Endothelial cell of umbilical vein (primary cell): ENCODE measurements at regions not wholly inside any gene's neighbourhood (a gene's known extent, or its start where the extent isn't known, plus 50 kb on each side); places are given as distances from the start of the nearest gene placed in this dataset.

ENCODE experiments used
- BruUV-seq: library from RNA; stranded (reverse); fragments of 400-500 nt; replicated peaks from 2 replicates; lab custom pipeline; 2021; lab: Mats Ljungman, UMichigan
- CTCF ChIA-PET: fragments of 300-600, 350-600 bp; sonication (Branson Sonifier 250); formaldehyde crosslinking; loops from one replicate; lab custom pipeline; 2021; ENCODE audit warnings: antibody characterized with exemption, inconsistent platforms; lab: Charles Lee
- POLR2A ChIA-PET: fragments of 300-600, 350-600 bp; sonication (Branson Sonifier 250); formaldehyde crosslinking; loops from one replicate; lab custom pipeline; 2021; ENCODE audit warnings: antibody characterized with exemption, inconsistent platforms; lab: Charles Lee
- DNase-seq: peaks from one replicate; pipeline ENCODE4 v3.0.0-alpha.2; 2011; ENCODE audit warnings: low read depth, low spot score
- FAIRE-seq: peaks from 2 replicates; lab custom pipeline; 2011; peaks lifted over from hg19 to GRCh38; lab: Jason Lieb, UNC
- H2AFZ ChIP-seq: 2 replicates; pipeline ENCODE4 v1.6.0; 2012; ENCODE audit warnings: low read depth, low read length, control low read depth, inconsistent platforms
- H3K27ac ChIP-seq: 2 replicates; pipeline ENCODE4 v1.5.1; 2011; ENCODE audit warnings: low read depth, mild to moderate bottlenecking, control low read depth, low read length, moderate library complexity; ENCODE audit not compliant: insufficient read depth
- H3K27me3 ChIP-seq, 2 experiments: 2 replicates each; pipeline versions ENCODE4 v1.6.0 to v1.6.1; 2011; ENCODE audit warnings: low read length in 2 of 2, mixed read lengths in 1 of 2; ENCODE audit not compliant: control insufficient read depth in 2 of 2, insufficient read depth in 2 of 2
- H3K36me3 ChIP-seq, 2 experiments: 2 replicates in 1 of 2; 3 replicates in 1 of 2; pipeline ENCODE4 v1.5.1; 2011; ENCODE audit warnings: low read length in 2 of 2, mild to moderate bottlenecking in 1 of 2, moderate library complexity in 1 of 2; ENCODE audit not compliant: control insufficient read depth in 2 of 2, insufficient read depth in 2 of 2; ENCODE audit errors: extremely low read depth in 1 of 2
- H3K4me1 ChIP-seq: 3 replicates; pipeline ENCODE4 v1.5.1; 2011; ENCODE audit warnings: mild to moderate bottlenecking, low read length; ENCODE audit not compliant: control insufficient read depth, insufficient read depth; ENCODE audit errors: extremely low read depth
- H3K4me2 ChIP-seq: 2 replicates; pipeline ENCODE4 v1.6.1; 2011; ENCODE audit warnings: low read length, control low read depth, mixed read lengths; ENCODE audit not compliant: insufficient read depth
- H3K4me3 ChIP-seq, 3 experiments: fragments of 200-600 bp in 1 of 3; sonication (generic), shearing (Covaris generic) in 1 of 3; replicated peaks in 1 of 3; 2 replicates each; pipeline ENCODE4 v1.5.1; 2011 to 2016; ENCODE audit warnings: control low read depth in 3 of 3, low read length in 3 of 3, mild to moderate bottlenecking in 2 of 3, inconsistent platforms in 1 of 3, low read depth in 1 of 3, moderate library complexity in 1 of 3; ENCODE audit not compliant: insufficient read depth in 1 of 3
- H3K79me2 ChIP-seq: 2 replicates; pipeline ENCODE4 v1.6.0; 2012; ENCODE audit warnings: low read length, inconsistent platforms; ENCODE audit not compliant: control insufficient read depth, insufficient read depth
- H3K9ac ChIP-seq: replicated peaks from 2 replicates; pipeline ENCODE3; 2011; ENCODE audit warnings: low read length, control low read depth; ENCODE audit not compliant: insufficient read depth; ENCODE audit errors: extremely low read depth
- H3K9me1 ChIP-seq: replicated peaks from 3 replicates; pipeline ENCODE4 v1.6.0; 2011; ENCODE audit warnings: mild to moderate bottlenecking, low read length; ENCODE audit not compliant: control insufficient read depth, insufficient read depth; ENCODE audit errors: extremely low read depth
- H3K9me3 ChIP-seq: replicated peaks from 2 replicates; pipeline ENCODE4 v1.5.1; 2012; ENCODE audit warnings: low read length, inconsistent platforms; ENCODE audit not compliant: control insufficient read depth, insufficient read depth
- H4K20me1 ChIP-seq: replicated peaks from 2 replicates; pipeline ENCODE3; 2011; ENCODE audit warnings: mild to moderate bottlenecking, low read length; ENCODE audit not compliant: control insufficient read depth, insufficient read depth; ENCODE audit errors: extremely low read depth
- EZH2 ChIP-seq: IDR thresholded peaks from 2 replicates; pipeline ENCODE4 v1.6.1; 2012; ENCODE audit warnings: borderline replicate concordance, low read depth, mild to moderate bottlenecking, moderate library complexity, low read length, inconsistent platforms; ENCODE audit not compliant: severe bottlenecking
- FOS ChIP-seq: IDR thresholded peaks from 2 replicates; pipeline ENCODE4 v1.6.1; 2011; ENCODE audit warnings: mild to moderate bottlenecking, low read length, moderate library complexity, borderline replicate concordance; ENCODE audit not compliant: insufficient read depth
- GATA2 ChIP-seq: IDR thresholded peaks from 2 replicates; pipeline ENCODE4 v1.7.0; 2011; ENCODE audit warnings: low read depth, mild to moderate bottlenecking, moderate library complexity, mixed read lengths, low read length; ENCODE audit not compliant: insufficient read length, insufficient read depth
- JUN ChIP-seq: IDR thresholded peaks from 2 replicates; pipeline ENCODE4 v1.6.1; 2011; ENCODE audit warnings: borderline replicate concordance, low read depth; ENCODE audit not compliant: insufficient read length, insufficient read depth
- MYC ChIP-seq: IDR thresholded peaks from one replicate; pipeline ENCODE4 v1.6.1; 2011; ENCODE audit warnings: mild to moderate bottlenecking, low read depth, low read length
- POLR2A ChIP-seq: IDR thresholded peaks from 2 replicates; pipeline ENCODE4 v1.6.1; 2012; ENCODE audit warnings: low read depth, mild to moderate bottlenecking, control low read depth, low read length
- POLR2AphosphoS5 ChIP-seq: IDR thresholded peaks from 2 replicates; pipeline ENCODE4 v1.6.1; 2012; ENCODE audit warnings: low read depth, mild to moderate bottlenecking, control low read depth, low read length, moderate library complexity; ENCODE audit not compliant: insufficient read depth
- dilution Hi-C: fragments of 300-500 bp; cut with MboI; formaldehyde crosslinking; loops from one replicate; pipeline ENCODE4 v1.15.0; 2019; ENCODE audit warnings: low sequenced_read_pairs; ENCODE audit not compliant: extremely low pct_ligation_motif_present
- intact Hi-C: fragments of 100-400 bp; cut with micrococcal nuclease; formaldehyde crosslinking; loops from one replicate; pipeline ENCODE4 v1.10.0; 2022
- TF ChIP-seq, protein P1 (sequence below), 2 donors: IDR thresholded peaks; 1 replicate in 1 of 2; 2 replicates in 1 of 2; pipeline ENCODE4 v1.5.1; 2011; ENCODE audit warnings: low read length in 2 of 2, mild to moderate bottlenecking in 2 of 2, moderate library complexity in 2 of 2, control low read depth in 1 of 2, inconsistent platforms in 1 of 2, low read depth in 1 of 2; ENCODE audit not compliant: insufficient read depth in 1 of 2; ENCODE audit errors: extremely low read depth in 1 of 2
- TF ChIP-seq, protein P2 (sequence below): IDR thresholded peaks from 2 replicates; pipeline ENCODE4 v1.6.1; 2011; ENCODE audit not compliant: insufficient read depth, insufficient read length

DNA sequence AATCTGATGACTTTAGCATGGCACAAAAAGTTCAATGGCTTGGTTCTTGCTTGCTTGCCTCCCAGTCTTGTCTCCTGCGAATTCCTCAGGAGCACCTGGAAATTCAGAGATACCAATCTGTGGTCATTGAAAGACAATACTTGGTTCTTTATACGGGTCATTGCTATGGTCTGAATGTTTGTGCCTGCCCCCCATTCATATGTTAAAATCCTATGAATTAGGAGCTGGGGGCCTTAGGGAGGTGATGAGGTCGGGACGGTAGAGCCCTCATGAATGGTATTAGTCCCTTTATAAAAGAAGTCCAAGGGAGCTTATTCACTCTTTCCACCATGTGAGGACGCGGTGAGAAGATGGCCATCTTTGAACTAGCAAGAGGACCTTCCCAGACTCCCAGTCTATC is 721.8 kb downstream of the UTRN start:
- TF ChIP-seq POLR2A: no peak
- TF ChIP-seq GATA2: no peak
- TF ChIP-seq MYC: no peak
- TF ChIP-seq, protein P1, sequence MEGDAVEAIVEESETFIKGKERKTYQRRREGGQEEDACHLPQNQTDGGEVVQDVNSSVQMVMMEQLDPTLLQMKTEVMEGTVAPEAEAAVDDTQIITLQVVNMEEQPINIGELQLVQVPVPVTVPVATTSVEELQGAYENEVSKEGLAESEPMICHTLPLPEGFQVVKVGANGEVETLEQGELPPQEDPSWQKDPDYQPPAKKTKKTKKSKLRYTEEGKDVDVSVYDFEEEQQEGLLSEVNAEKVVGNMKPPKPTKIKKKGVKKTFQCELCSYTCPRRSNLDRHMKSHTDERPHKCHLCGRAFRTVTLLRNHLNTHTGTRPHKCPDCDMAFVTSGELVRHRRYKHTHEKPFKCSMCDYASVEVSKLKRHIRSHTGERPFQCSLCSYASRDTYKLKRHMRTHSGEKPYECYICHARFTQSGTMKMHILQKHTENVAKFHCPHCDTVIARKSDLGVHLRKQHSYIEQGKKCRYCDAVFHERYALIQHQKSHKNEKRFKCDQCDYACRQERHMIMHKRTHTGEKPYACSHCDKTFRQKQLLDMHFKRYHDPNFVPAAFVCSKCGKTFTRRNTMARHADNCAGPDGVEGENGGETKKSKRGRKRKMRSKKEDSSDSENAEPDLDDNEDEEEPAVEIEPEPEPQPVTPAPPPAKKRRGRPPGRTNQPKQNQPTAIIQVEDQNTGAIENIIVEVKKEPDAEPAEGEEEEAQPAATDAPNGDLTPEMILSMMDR (IDR thresholded peaks at IDR 0.05; ENCODE audit: extremely low read depth in 1 of 2, insufficient read depth in 1 of 2, low read depth in 1 of 2, low read length in 2 of 2): no peak
- no peak for TF ChIP-seq EZH2
- TF ChIP-seq FOS: no peak
- TF ChIP-seq, protein P2, sequence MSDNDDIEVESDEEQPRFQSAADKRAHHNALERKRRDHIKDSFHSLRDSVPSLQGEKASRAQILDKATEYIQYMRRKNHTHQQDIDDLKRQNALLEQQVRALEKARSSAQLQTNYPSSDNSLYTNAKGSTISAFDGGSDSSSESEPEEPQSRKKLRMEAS: no peak
- no peak for TF ChIP-seq POLR2AphosphoS5
- no peak for TF ChIP-seq JUN
- no TSS peak for BruUV-seq
- CTCF ChIA-PET: interaction anchor here (0.9 to 2.1 kb wide), 2 partner anchors 9 kb away, joined by 3 to 4 read pairs; no protein-coding TSS in a partner anchor
- dilution Hi-C loops (no loop called here), intact Hi-C loops (no loop called here)
- H3K79me2 ChIP-seq: no peaks in the 10 kb centered on the region
- H3K4me2 ChIP-seq: no peak overlapping the region
- DNase-seq: no peak
- no peak overlapping the region for H3K27ac ChIP-seq
- no peak overlapping the region for H3K9ac ChIP-seq
- H2AFZ ChIP-seq: no peak overlapping the region
- H4K20me1 ChIP-seq: no peaks in the 10 kb centered on the region
- POLR2A ChIA-PET: no interaction called here
- no peak for FAIRE-seq
- no peaks in the 10 kb centered on the region for H3K9me1 ChIP-seq
- H3K4me1 ChIP-seq: no peaks in the 10 kb centered on the region
- peaks cover 0 to 8% of the 10 kb centered on the region in 2 experiments for H3K27me3 ChIP-seq
- no peak overlapping the region for H3K4me3 ChIP-seq
- no peaks in the 10 kb centered on the region for H3K36me3 ChIP-seq
- no peaks in the 10 kb centered on the region for H3K9me3 ChIP-seq
